K562 (cell line): ENCODE measurements at regions not wholly inside any gene's neighbourhood (a gene's known extent, or its start where the extent isn't known, plus 50 kb on each side); places are given as distances from the start of the nearest gene placed in this dataset.

Experiments
- ATAC-seq: fragments of 200-7000 bp; cut with Tn5 transposase; 3 replicates; pipeline ENCODE4 v1.9.1; 2020; ENCODE audit warnings: moderate library complexity
- BruUV-seq: library from RNA; stranded (reverse); fragments of 400-500 nt; replicated peaks from 2 replicates; lab custom pipeline; 2021; lab: Mats Ljungman, UMichigan
- CTCF ChIA-PET: fragments of 300-600 bp; formaldehyde crosslinking; extraction: SDS; loops from one replicate; lab custom pipeline; 2021; ENCODE audit warnings: low intra/inter-chr PET ratio; lab: Yijun Ruan, JAX
- POLR2A ChIA-PET: fragments of 300-600, 350-650 bp; sonication (Branson Sonifier 250); formaldehyde crosslinking; extraction: SDS; loops from one replicate; lab custom pipeline; 2021; ENCODE audit warnings: antibody characterized with exemption, inconsistent platforms; lab: Yijun Ruan, JAX
- DNase-seq, 4 experiments: peaks; one replicate each; pipeline versions ENCODE4 v3.0.0 to v3.0.0-alpha.2; 2011 to 2018; ENCODE audit warnings: low spot score in 3 of 4, mixed read lengths in 3 of 4; ENCODE audit errors: extremely low read depth in 1 of 4
- FAIRE-seq: peaks from 2 replicates; lab custom pipeline; 2011; peaks lifted over from hg19 to GRCh38; lab: Jason Lieb, UNC
- H2AFZ ChIP-seq: 2 replicates; pipeline ENCODE4 v1.6.0; 2011; ENCODE audit warnings: low read depth, low read length, control low read depth, inconsistent platforms
- H3K27ac ChIP-seq: fragments of 200-600 bp; 3 replicates; pipeline ENCODE4 v1.8.0; 2011; ENCODE audit warnings: low read depth, mild to moderate bottlenecking, control low read depth, inconsistent platforms, low read length, moderate library complexity, mixed read lengths; ENCODE audit errors: extremely low read depth
- H3K27me3 ChIP-seq, 2 experiments: fragments of 300-600 bp in 1 of 2; 2 replicates in 1 of 2; 3 replicates in 1 of 2; pipeline versions ENCODE4 v1.6.0 to v1.8.0; 2011; ENCODE audit warnings: inconsistent platforms in 2 of 2, low read length in 2 of 2, mild to moderate bottlenecking in 1 of 2, mixed read lengths in 1 of 2, moderate library complexity in 1 of 2; ENCODE audit not compliant: control insufficient read depth in 2 of 2, insufficient read depth in 2 of 2
- H3K36me3 ChIP-seq: fragments of 300-600 bp; 3 replicates; pipeline ENCODE4 v1.8.0; 2011; ENCODE audit warnings: mild to moderate bottlenecking, low read length, inconsistent platforms; ENCODE audit not compliant: control insufficient read depth, insufficient read depth
- H3K4me1 ChIP-seq, 2 experiments: fragments of 200-600 bp in 1 of 2; replicated peaks in 1 of 2; 2 replicates in 1 of 2; 3 replicates in 1 of 2; pipeline versions ENCODE4 v1.5.1 to v1.8.0; 2011; ENCODE audit warnings: inconsistent platforms in 2 of 2, low read length in 2 of 2, mild to moderate bottlenecking in 1 of 2, mixed read lengths in 1 of 2, moderate library complexity in 1 of 2; ENCODE audit not compliant: control insufficient read depth in 2 of 2, insufficient read depth in 2 of 2
- H3K4me2 ChIP-seq: 2 replicates; pipeline ENCODE4 v1.6.1; 2011; ENCODE audit warnings: low read length, control low read depth, inconsistent platforms, mixed read lengths; ENCODE audit not compliant: insufficient read depth
- H3K4me3 ChIP-seq: fragments of 200-600 bp; sonication (generic), shearing (Covaris generic); 2 replicates; pipeline ENCODE4 v1.5.1; 2016; ENCODE audit warnings: control low read depth, inconsistent platforms
- H3K79me2 ChIP-seq: fragments of 200-600 bp; 3 replicates; pipeline ENCODE4 v1.8.0; 2011; ENCODE audit warnings: low read length, inconsistent platforms; ENCODE audit not compliant: control insufficient read depth, insufficient read depth
- H3K9ac ChIP-seq, 2 experiments: 2 replicates each; pipeline versions ENCODE4 v1.6.0 to v1.6.1; 2011; ENCODE audit warnings: low read depth in 2 of 2, low read length in 2 of 2, control low read depth in 1 of 2, inconsistent platforms in 1 of 2, mild to moderate bottlenecking in 1 of 2, mixed read lengths in 1 of 2; ENCODE audit not compliant: insufficient read depth in 1 of 2
- H3K9me1 ChIP-seq: one replicate; pipeline ENCODE4 v1.6.0; 2011; ENCODE audit warnings: inconsistent platforms, mild to moderate bottlenecking, low read length, moderate library complexity; ENCODE audit not compliant: control insufficient read depth, insufficient read depth
- H3K9me3 ChIP-seq: replicated peaks from 2 replicates; pipeline ENCODE4 v1.5.1; 2011; ENCODE audit warnings: low read depth, low read length, inconsistent platforms; ENCODE audit not compliant: control insufficient read depth, insufficient read depth
- H4K20me1 ChIP-seq: replicated peaks from 2 replicates; pipeline ENCODE4 v1.6.1; 2011; ENCODE audit warnings: low read length, inconsistent platforms, mixed read lengths; ENCODE audit not compliant: control insufficient read depth, insufficient read depth
- ARID1B ChIP-seq: fragments of 450-650 bp; IDR thresholded peaks from 2 replicates; pipeline ENCODE4 v1.6.1; 2016; ENCODE audit warnings: antibody characterized with exemption, mild to moderate bottlenecking, inconsistent platforms
- BHLHE40 ChIP-seq: IDR thresholded peaks from 2 replicates; pipeline ENCODE4 v1.6.1; 2011; ENCODE audit warnings: low read length, improper control_type of control experiment
- CREB1 ChIP-seq, 2 experiments: sonication (generic) in 1 of 2; formaldehyde crosslinking in 1 of 2; IDR thresholded peaks; 2 replicates each; pipeline versions ENCODE4 v1.6.1 to v1.8.0; 2012 to 2022; ENCODE audit warnings: inconsistent platforms in 1 of 2, mild to moderate bottlenecking in 1 of 2, missing genetic modification reagents in 1 of 2, moderate library complexity in 1 of 2
- EHMT2 ChIP-seq: fragments of 450-650 bp; IDR thresholded peaks from 2 replicates; pipeline ENCODE4 v1.6.1; 2018; ENCODE audit warnings: antibody characterized with exemption
- ETV1 ChIP-seq: fragments of 450-650 bp; conservative IDR thresholded peaks from 2 replicates; pipeline ENCODE4 v1.6.1; 2016; ENCODE audit warnings: missing genetic modification characterization, control low read depth, low read depth, missing compliant biosample characterization
- GABPB1 ChIP-seq: sonication (generic); formaldehyde crosslinking; IDR thresholded peaks from 2 replicates; pipeline ENCODE4 v1.8.0; 2022; ENCODE audit warnings: mild to moderate bottlenecking, missing genetic modification reagents
- HBP1 ChIP-seq: fragments of 450-650 bp; formaldehyde crosslinking; IDR thresholded peaks from 2 replicates; pipeline ENCODE4 v1.4.0; 2022; ENCODE audit warnings: missing genetic modification characterization
- L3MBTL2 ChIP-seq: fragments of 450-650 bp; IDR thresholded peaks from 2 replicates; pipeline ENCODE4 v1.6.1; 2016; ENCODE audit warnings: mild to moderate bottlenecking, moderate library complexity
- MAZ ChIP-seq, 2 experiments: fragments of 450-650 bp in 1 of 2; sonication (generic) in 1 of 2; formaldehyde crosslinking; IDR thresholded peaks in 1 of 2; conservative IDR thresholded peaks in 1 of 2; 2 replicates each; pipeline versions ENCODE4 v1.4.0 to v1.5.0; 2020; ENCODE audit warnings: mild to moderate bottlenecking in 1 of 2, missing genetic modification reagents in 1 of 2
- MEIS2 ChIP-seq: fragments of 450-650 bp; IDR thresholded peaks from 2 replicates; pipeline ENCODE4 v1.6.1; 2014; ENCODE audit warnings: mild to moderate bottlenecking; ENCODE audit not compliant: partially characterized antibody
- MNT ChIP-seq, 2 experiments: fragments of 450-650 bp; conservative IDR thresholded peaks; 2 replicates each; pipeline ENCODE4 v1.6.1; 2017; ENCODE audit warnings: mild to moderate bottlenecking in 2 of 2, moderate library complexity in 2 of 2
- NEUROD1 ChIP-seq: fragments of 150-350 bp; IDR thresholded peaks from 2 replicates; pipeline ENCODE4 v1.6.1; 2014; ENCODE audit warnings: borderline replicate concordance, low read length, low read depth; ENCODE audit not compliant: partially characterized antibody
- RCOR1 ChIP-seq, 2 experiments: IDR thresholded peaks; 2 replicates each; pipeline ENCODE4 v1.6.1; 2012; ENCODE audit warnings: low read depth in 2 of 2, low read length in 2 of 2, borderline replicate concordance in 1 of 2, improper control_type of control experiment in 1 of 2
- SMARCC2 ChIP-seq: fragments of 450-650 bp; IDR thresholded peaks from 2 replicates; pipeline ENCODE4 v1.6.1; 2017; ENCODE audit warnings: antibody characterized with exemption, moderate library complexity, mild to moderate bottlenecking, low read depth
- ZKSCAN1 ChIP-seq: fragments of 150-350 bp; IDR thresholded peaks from 2 replicates; pipeline ENCODE4 v1.6.1; 2016; ENCODE audit warnings: low read depth, low read length
- ZNF280A ChIP-seq: fragments of 450-650 bp; IDR thresholded peaks from 2 replicates; pipeline ENCODE4 v1.6.1; 2018; ENCODE audit warnings: mild to moderate bottlenecking, low read depth; ENCODE audit not compliant: partially characterized antibody
- WGBS: fragments of 100-300 bp; shearing (Covaris generic); methylation state at CpG from one replicate; pipeline ENCODE4 v1.1.6; 2016; ENCODE audit warnings: low coverage, mixed read lengths; ENCODE audit not compliant: insufficient coverage; ENCODE audit errors: missing lambda C conversion rate; 5-methylcytosine and 5-hydroxymethylcytosine counted together
- in situ Hi-C: fragments of 300-500 bp; cut with MboI; formaldehyde crosslinking; loops from 4 replicates; pipeline ENCODE4 v1.15.0; 2018; ENCODE audit warnings: inconsistent platforms, mixed read lengths
- intact Hi-C: fragments of 100-400 bp; cut with micrococcal nuclease; formaldehyde crosslinking; loops from 2 replicates; pipeline ENCODE4 v1.14.2; 2022

GRCh38 chr2:172253190-172254052 lies 150.7 kb upstream of the DLX2 start:
- Histone ChIP-seq H3K27me3 (peaks cover 9 to 22% of the 10 kb centered on the region in 2 experiments; a peak in 4 of 5 replicates), H2AFZ (no peak overlapping the region), H3K79me2 (no peaks in the 10 kb centered on the region), H3K27ac (no peak overlapping the region), H3K4me2 (no peak overlapping the region), H3K9me1 (no peaks in the 10 kb centered on the region), H3K4me3 (no peak overlapping the region), H3K4me1 (peaks cover 0 to 3% of the 10 kb centered on the region in 2 experiments; a peak in 1 of 5 replicates), H3K9ac (no peak overlapping the region), H3K36me3 (no peaks in the 10 kb centered on the region), H4K20me1 (no peaks in the 10 kb centered on the region), H3K9me3 (no peaks in the 10 kb centered on the region)
- in situ Hi-C loops (no loop called here), intact Hi-C loops (no loop called here)
- ChIA-PET CTCF (no interaction called here), POLR2A (interaction anchor here (1.0 to 1.8 kb wide), 4 partner anchors 10 to 27 kb away, joined by 3 to 7 read pairs (median 5); no protein-coding TSS in a partner anchor)
- WGBS, result 7% methylated on average over 16 of the region's 16 CpGs
- peak; percentile 32 to 68 (median 36) for DNase-seq
- no TSS peak for BruUV-seq
- FAIRE-seq, result no peak
- ATAC-seq, result peak; percentile 61
- TF ChIP-seq RCOR1 (IDR thresholded peaks at IDR 0.05; ENCODE audit: borderline replicate concordance in 1 of 2, low read depth in 2 of 2, low read length in 2 of 2) (peak in 1 of 2 experiments; percentile 21; a peak in 1 of 4 replicates), MEIS2 (peak; percentile 28), ZKSCAN1 (no peak), HBP1 (CRISPR knock-in tag) (no peak), BHLHE40 (peak; percentile 85), SMARCC2 (peak; percentile 70; the same call in 1 of the 2 replicates), MNT (conservative IDR thresholded peaks at IDR 0.05) (0 out of 4 replicates have a peak, but pooled peaks of 1 of the 2 experiments have one; percentile 19), ZNF280A (no peak), MAZ (CRISPR knock-in tag; conservative IDR thresholded peaks at IDR 0.05 in 1 of 2, IDR thresholded peaks at IDR 0.05 in 1 of 2) (0 out of 4 replicates have a peak, but pooled peaks of 1 of the 2 experiments have one; percentile 42), EHMT2 (no peak), L3MBTL2 (no peak), ETV1 (tag) (peak; percentile 69), NEUROD1 (peak; percentile 67), GABPB1 (no peak), CREB1 (IDR thresholded peaks at IDR 0.05) (no peak), CREB1 (CRISPR knock-in tag; IDR thresholded peaks at IDR 0.05) (peak; percentile 45; the same call in 1 of the 2 replicates), ARID1B (peak; percentile 87)
